SK-N-MC (cell line): ENCODE measurements at regions not wholly inside any gene's neighbourhood (a gene's known extent, or its start where the extent isn't known, plus 50 kb on each side); places are given as distances from the start of the nearest gene placed in this dataset.

Experiments
- EZH2 ChIP-seq: fragments of 200-600 bp; sonication (generic); IDR thresholded peaks from one replicate; pipeline ENCODE4 v1.6.1; 2017; ENCODE audit warnings: antibody characterized with exemption
- FOXP2 ChIP-seq: optimal IDR thresholded peaks from 2 replicates; pipeline ENCODE3; 2011; ENCODE audit warnings: mild to moderate bottlenecking, moderate library complexity; ENCODE audit not compliant: insufficient read depth; ENCODE audit errors: extremely low read length, control extremely low read depth
- POLR2AphosphoS5 ChIP-seq: IDR thresholded peaks from 2 replicates; pipeline ENCODE4 v1.6.1; 2012; ENCODE audit warnings: mild to moderate bottlenecking, low read depth, low read length, borderline replicate concordance

DNA sequence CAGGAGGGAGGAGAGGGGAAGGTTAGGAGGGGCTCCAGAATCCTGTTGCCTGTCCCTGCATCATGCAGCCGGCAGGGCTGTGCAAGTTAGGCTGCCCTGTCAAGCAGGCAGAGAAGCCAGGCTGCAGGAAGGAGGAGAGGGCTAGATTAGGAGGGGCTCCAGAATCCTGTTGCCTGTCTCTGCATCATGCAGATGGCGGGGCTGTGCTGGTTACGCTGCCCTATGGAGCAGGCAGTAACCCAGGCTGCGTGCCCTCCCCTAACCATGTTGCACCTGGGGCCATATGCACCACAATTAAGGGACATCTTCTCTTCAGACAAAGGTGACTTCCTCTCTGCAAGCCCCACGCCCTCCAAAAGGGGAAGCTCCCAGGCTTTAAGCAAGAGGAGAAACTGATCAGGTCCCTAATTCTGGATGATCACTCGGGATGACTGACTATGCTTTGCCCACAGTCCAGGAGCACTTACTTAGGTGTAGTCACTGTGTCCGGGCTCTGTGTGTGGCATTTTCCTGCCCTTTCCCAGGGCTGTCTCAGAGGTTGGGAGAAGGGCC is 457.4 kb downstream of the SETD4 start:
- TF ChIP-seq FOXP2, result no peak
- TF ChIP-seq POLR2AphosphoS5, result no peak
- TF ChIP-seq EZH2, result no peak
